ENCODE measurements at regions not wholly inside any gene's neighbourhood (a gene's known extent, or its start where the extent isn't known, plus 50 kb on each side); places are given as distances from the start of the nearest gene placed in this dataset.

GRCh38 chr7:156380261-156380660, 260.3 kb upstream of the RNF32 start:
- TF ChIP-seq CTCF (IDR thresholded peaks at IDR 0.05) (no peak), POLR2A (IDR thresholded peaks at IDR 0.05) (no peak)

Measured in thyroid gland (tissue), 4 donors.